ENCODE measurements at regions not wholly inside any gene's neighbourhood (a gene's known extent, or its start where the extent isn't known, plus 50 kb on each side); places are given as distances from the start of the nearest gene placed in this dataset.

GRCh38 chr4:135804785-135805184, 1603.2 kb upstream of the PABPC4L start:
- no TSS peak for BruUV-seq (replicated peaks)
- POLR2A ChIA-PET (ENCODE audit: low non-redundant PET): no interaction called here
- no peak for DNase-seq (ENCODE audit: low spot score)
- CTCF ChIA-PET: no interaction called here
- no peak for TF ChIP-seq EZH2 (IDR thresholded peaks at IDR 0.05; ENCODE audit: borderline replicate concordance, low read depth, low read length, poor library complexity, severe bottlenecking)
- TF ChIP-seq CTCF (conservative IDR thresholded peaks at IDR 0.05; ENCODE audit: low read depth, low read length): no peak
- Histone ChIP-seq H3K27me3 (replicated peaks; ENCODE audit: insufficient read depth, low read depth, low read length, poor library complexity) (no peaks in the 10 kb centered on the region), H3K4me3 (ENCODE audit: low read depth, low read length, poor library complexity, severe bottlenecking) (no peak overlapping the region), H3K27ac (ENCODE audit: low read depth, low read length, poor library complexity, severe bottlenecking) (no peak overlapping the region), H3K9me3 (ENCODE audit: low read depth, low read length, poor library complexity, severe bottlenecking) (no peaks in the 10 kb centered on the region), H3K36me3 (ENCODE audit: insufficient read depth, low read length, poor library complexity, severe bottlenecking) (no peaks in the 10 kb centered on the region), H3K4me1 (ENCODE audit: insufficient read depth, low read length, poor library complexity, severe bottlenecking) (no peaks in the 10 kb centered on the region)
- intact Hi-C loops (cut with micrococcal nuclease; ENCODE audit: unreplicated experiment): no loop called here

- CTCF ChIA-PET: no interaction called here
- Histone ChIP-seq H3K4me3 (ENCODE audit: low read depth, low read length, poor library complexity, severe bottlenecking) (no peak overlapping the region), H3K4me1 (ENCODE audit: insufficient read depth, low read length, poor library complexity, severe bottlenecking) (no peaks in the 10 kb centered on the region), H3K27ac (ENCODE audit: low read depth, low read length, poor library complexity, severe bottlenecking) (no peak overlapping the region), H3K27me3 (replicated peaks; ENCODE audit: insufficient read depth, low read depth, low read length, poor library complexity) (no peaks in the 10 kb centered on the region), H3K9me3 (ENCODE audit: low read depth, low read length, poor library complexity, severe bottlenecking) (no peaks in the 10 kb centered on the region), H3K36me3 (ENCODE audit: insufficient read depth, low read length, poor library complexity, severe bottlenecking) (no peaks in the 10 kb centered on the region)
- POLR2A ChIA-PET (ENCODE audit: low non-redundant PET): no interaction called here
- TF ChIP-seq CTCF (conservative IDR thresholded peaks at IDR 0.05; ENCODE audit: low read depth, low read length): no peak
- TF ChIP-seq EZH2 (IDR thresholded peaks at IDR 0.05; ENCODE audit: borderline replicate concordance, low read depth, low read length, poor library complexity, severe bottlenecking): no peak
- intact Hi-C loops (cut with micrococcal nuclease; ENCODE audit: unreplicated experiment): no loop called here
- no peak for DNase-seq (ENCODE audit: low spot score)
- no TSS peak for BruUV-seq (replicated peaks)
Observed at GRCh38 chr4:135777361-135777760, 1575.8 kb upstream of the PABPC4L start.

- no peak overlapping the region for H3K4me3 ChIP-seq (ENCODE audit: low read depth, low read length, poor library complexity, severe bottlenecking)
- H3K36me3 ChIP-seq (ENCODE audit: insufficient read depth, low read length, poor library complexity, severe bottlenecking): no peaks in the 10 kb centered on the region
- intact Hi-C loops (cut with micrococcal nuclease; ENCODE audit: unreplicated experiment): no loop called here
- ChIA-PET POLR2A (ENCODE audit: low non-redundant PET) (no interaction called here), CTCF (no interaction called here)
- no peak for TF ChIP-seq EZH2 (IDR thresholded peaks at IDR 0.05; ENCODE audit: borderline replicate concordance, low read depth, low read length, poor library complexity, severe bottlenecking)
- TF ChIP-seq CTCF (conservative IDR thresholded peaks at IDR 0.05; ENCODE audit: low read depth, low read length): no peak
- H3K27ac ChIP-seq (ENCODE audit: low read depth, low read length, poor library complexity, severe bottlenecking): no peak overlapping the region
- no TSS peak for BruUV-seq (replicated peaks)
- H3K4me1 ChIP-seq (ENCODE audit: insufficient read depth, low read length, poor library complexity, severe bottlenecking): no peaks in the 10 kb centered on the region
- no peaks in the 10 kb centered on the region for H3K27me3 ChIP-seq (replicated peaks; ENCODE audit: insufficient read depth, low read depth, low read length, poor library complexity)
- H3K9me3 ChIP-seq (ENCODE audit: low read depth, low read length, poor library complexity, severe bottlenecking): no peaks in the 10 kb centered on the region
- no peak for DNase-seq (ENCODE audit: low spot score)
Observed at GRCh38 chr4:135775909-135776308, 1574.3 kb upstream of the PABPC4L start.

All from A673 (cell line).